ENCODE measurements at regions not wholly inside any gene's neighbourhood (a gene's known extent, or its start where the extent isn't known, plus 50 kb on each side); places are given as distances from the start of the nearest gene placed in this dataset.

DNA sequence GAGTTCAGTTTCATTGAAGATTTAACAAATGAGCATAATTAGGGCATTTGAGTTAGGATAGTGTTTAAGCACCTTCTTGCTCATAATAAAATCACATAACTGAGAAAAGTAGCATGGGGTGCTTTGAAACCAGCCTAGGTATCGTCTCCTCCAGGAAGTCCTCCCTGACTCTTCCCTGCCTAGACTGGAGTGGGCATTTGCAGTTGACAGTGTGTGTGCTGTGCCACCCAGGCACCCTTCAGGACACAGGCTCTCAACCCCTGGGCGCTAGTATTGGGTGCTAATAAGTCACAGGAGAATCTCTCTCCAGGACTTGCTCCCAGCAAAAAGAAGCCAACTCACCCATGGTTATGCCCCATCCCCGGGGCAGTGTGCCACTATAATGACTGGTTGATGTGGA is 584.1 kb downstream of the INSC start:
- no peak for TF ChIP-seq CTCF (IDR thresholded peaks at IDR 0.05; ENCODE audit: insufficient read depth, low read depth, low read length, missing control alignments)
- no peak overlapping the region for H3K4me3 ChIP-seq (ENCODE audit: low read length)
- DNase-seq (ENCODE audit: low read depth) = no peak

DNA sequence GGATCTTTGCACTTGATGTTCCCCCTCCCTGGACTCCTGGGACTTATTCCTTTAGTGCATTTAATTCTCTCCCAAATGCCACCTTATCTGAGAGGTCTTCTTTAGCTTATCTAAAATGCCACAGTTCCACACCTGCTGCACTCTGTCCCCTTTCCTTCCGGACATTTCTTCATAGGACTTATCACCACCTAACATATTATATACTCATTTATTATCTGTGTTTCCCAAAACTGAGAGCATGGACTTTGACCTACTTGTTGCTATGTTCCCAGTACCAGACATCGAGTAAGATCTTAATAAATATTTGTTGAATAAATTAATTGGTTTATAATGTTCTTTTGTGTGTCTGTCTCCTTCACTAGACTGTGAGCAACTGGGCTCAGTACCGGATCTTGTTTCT is 585.3 kb downstream of the INSC start:
- no peak for TF ChIP-seq CTCF (IDR thresholded peaks at IDR 0.05; ENCODE audit: insufficient read depth, low read depth, low read length, missing control alignments)
- no peak for DNase-seq (ENCODE audit: low read depth)
- no peak overlapping the region for H3K4me3 ChIP-seq (ENCODE audit: low read length)

- DNase-seq (ENCODE audit: low read depth) = no peak
These were observed 585.7 kb downstream of the INSC start for GRCh38 chr11:15700456-15700855.

GRCh38 chr11:15704064-15704463 is 589.3 kb downstream of the INSC start:
- no peak for TF ChIP-seq CTCF (IDR thresholded peaks at IDR 0.05; ENCODE audit: insufficient read depth, low read depth, low read length, missing control alignments)
- no peak for DNase-seq (ENCODE audit: low read depth)
- H3K4me3 ChIP-seq (ENCODE audit: low read length) = no peak overlapping the region

More at GRCh38 chr11:15700456-15700855, 585.7 kb downstream of the INSC start:
- no peak for TF ChIP-seq CTCF (IDR thresholded peaks at IDR 0.05; ENCODE audit: insufficient read depth, low read depth, low read length, missing control alignments)
- no peak overlapping the region for H3K4me3 ChIP-seq (ENCODE audit: low read length)

- no peak for DNase-seq (ENCODE audit: low read depth)
- TF ChIP-seq CTCF (IDR thresholded peaks at IDR 0.05; ENCODE audit: insufficient read depth, low read depth, low read length, missing control alignments) = no peak
- H3K4me3 ChIP-seq (ENCODE audit: low read length) = no peak overlapping the region
These were observed 589.8 kb downstream of the INSC start for GRCh38 chr11:15704556-15704955.

DNA sequence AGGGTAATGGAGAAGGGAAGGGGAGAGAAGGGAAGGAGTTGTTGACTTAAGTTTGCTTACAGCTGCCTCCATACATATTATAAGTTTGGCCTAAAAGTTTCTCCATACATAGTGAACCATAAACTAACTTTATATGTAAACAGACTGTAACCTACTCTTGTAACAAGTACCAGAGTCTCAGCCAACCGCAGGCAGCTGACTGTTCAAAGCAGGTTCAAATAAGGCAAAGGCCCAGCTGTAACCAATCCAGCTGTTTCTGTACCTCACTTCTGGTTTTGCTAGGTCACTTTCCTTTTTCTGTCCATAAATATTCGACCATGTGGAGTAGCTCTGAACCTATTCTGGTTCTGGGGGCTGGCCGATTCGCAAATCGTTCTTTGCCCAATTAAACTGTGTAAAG is 591.2 kb downstream of the INSC start:
- no peak for TF ChIP-seq CTCF (IDR thresholded peaks at IDR 0.05; ENCODE audit: insufficient read depth, low read depth, low read length, missing control alignments)
- no peak for DNase-seq (ENCODE audit: low read depth)
- H3K4me3 ChIP-seq (ENCODE audit: low read length) = no peak overlapping the region

DNA sequence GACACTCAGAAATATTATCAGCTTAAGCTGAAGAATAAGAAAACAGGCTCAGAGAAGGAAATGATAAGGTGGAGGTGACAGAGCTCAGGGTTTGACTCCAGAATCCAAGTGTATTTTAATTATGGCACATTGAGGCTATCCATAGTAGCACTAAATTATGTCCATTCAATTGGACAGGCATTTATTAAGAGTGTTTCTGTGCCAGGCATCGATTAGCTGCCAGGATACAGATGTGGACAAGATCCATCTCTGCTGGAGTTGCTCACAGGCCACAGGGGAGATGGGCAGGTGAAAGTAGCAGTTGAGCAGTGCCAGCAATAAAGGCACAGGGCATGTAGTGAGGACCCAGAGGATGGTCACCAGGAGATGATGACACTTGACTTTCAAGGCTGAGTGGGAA is 592.5 kb downstream of the INSC start:
- DNase-seq (ENCODE audit: low read depth) = no peak
- H3K4me3 ChIP-seq (ENCODE audit: low read length) = no peak overlapping the region
- no peak for TF ChIP-seq CTCF (IDR thresholded peaks at IDR 0.05; ENCODE audit: insufficient read depth, low read depth, low read length, missing control alignments)

All from epithelial cell of esophagus (primary cell).